ENCODE measurements at regions not wholly inside any gene's neighbourhood (a gene's known extent, or its start where the extent isn't known, plus 50 kb on each side); places are given as distances from the start of the nearest gene placed in this dataset.

DNA sequence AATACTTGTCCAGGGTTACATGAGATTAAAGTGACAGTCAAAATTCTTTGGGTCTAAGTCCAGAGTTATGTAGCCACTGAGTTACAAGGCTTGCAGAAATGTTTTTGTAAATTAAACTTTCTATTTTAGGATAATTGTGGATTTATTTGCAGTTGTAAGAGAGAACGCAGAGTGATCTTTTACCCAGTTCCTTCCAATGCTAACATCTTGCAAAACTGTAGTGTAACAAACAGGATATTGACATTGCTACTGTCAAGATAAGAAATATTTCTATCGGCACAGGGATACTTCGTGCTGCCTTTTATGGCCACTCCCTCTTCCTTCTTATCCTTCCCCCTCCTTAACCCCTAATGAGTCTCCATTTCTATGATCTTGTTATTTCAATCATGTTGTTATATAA lies 1022.9 kb downstream of the MCTP2 start (continued):
- TF ChIP-seq ATF2 (IDR thresholded peaks at IDR 0.05; ENCODE audit: low read length) (no peak), TAF1 (IDR thresholded peaks at IDR 0.05; ENCODE audit: low read depth, low read length) (no peak)

Data from H1 (cell line).